Stimulated activated CD4-positive, alpha-beta T cell treated with anti-CD3 and anti-CD28 coated beads, Interleukin-12 subunit alpha, Interleukin-12 subunit beta, amount 100 ng/mL, for 24 hours (primary cell): ENCODE measurements at regions not wholly inside any gene's neighbourhood (a gene's known extent, or its start where the extent isn't known, plus 50 kb on each side); places are given as distances from the start of the nearest gene placed in this dataset.

Experiments
- DNase-seq, 2 experiments: peaks; one replicate each; pipeline ENCODE4 v3.0.0-alpha.2; 2020; ENCODE audit warnings: low read depth in 2 of 2

- DNase-seq, result no peak
Measured at GRCh38 chr5:175388531-175388930, 55.5 kb downstream of the DRD1 start.

GRCh38 chr5:175387144-175387543, 56.8 kb downstream of the DRD1 start:
- no peak for DNase-seq

GRCh38 chr5:175386526-175386925, 57.5 kb downstream of the DRD1 start:
- no peak for DNase-seq

GRCh38 chr5:175385691-175386362, 58.2 kb downstream of the DRD1 start:
- no peak for DNase-seq

GRCh38 chr5:175384724-175385552, 59.0 kb downstream of the DRD1 start:
- DNase-seq, result no peak

- no peak for DNase-seq
Measured at GRCh38 chr5:175383350-175383749, 60.6 kb downstream of the DRD1 start.

- no peak for DNase-seq
Measured at GRCh38 chr5:175382171-175382570, 61.8 kb downstream of the DRD1 start.

- DNase-seq, result no peak
Measured at GRCh38 chr5:175381130-175381529, 62.9 kb downstream of the DRD1 start.

- no peak for DNase-seq
Measured at GRCh38 chr5:175380701-175381100, 63.3 kb downstream of the DRD1 start.

GRCh38 chr5:175379867-175380266, 64.1 kb downstream of the DRD1 start:
- DNase-seq, result no peak

- no peak for DNase-seq
Measured at GRCh38 chr5:175378444-175379028, 65.4 kb downstream of the DRD1 start.

- DNase-seq, result no peak
Measured at GRCh38 chr5:175377816-175378215, 66.2 kb downstream of the DRD1 start.

GRCh38 chr5:175374166-175374875, 69.7 kb downstream of the DRD1 start:
- DNase-seq, result no peak

GRCh38 chr5:175365866-175366265, 78.1 kb downstream of the DRD1 start:
- DNase-seq, result no peak

- DNase-seq, result no peak
Measured at GRCh38 chr5:175363300-175363699, 80.7 kb downstream of the DRD1 start.

GRCh38 chr5:175357995-175358394, 86.0 kb downstream of the DRD1 start:
- DNase-seq, result no peak

- no peak for DNase-seq
Measured at GRCh38 chr5:175356428-175356827, 87.6 kb downstream of the DRD1 start.

GRCh38 chr5:175354964-175355363, 89.0 kb downstream of the DRD1 start:
- DNase-seq, result no peak

GRCh38 chr5:175353926-175354325, 90.1 kb downstream of the DRD1 start:
- no peak for DNase-seq

- DNase-seq, result no peak
Measured at GRCh38 chr5:175351897-175352590, 91.9 kb downstream of the DRD1 start.

GRCh38 chr5:175351126-175351525, 92.9 kb downstream of the DRD1 start:
- no peak for DNase-seq

GRCh38 chr5:175347931-175348330, 96.1 kb downstream of the DRD1 start:
- no peak for DNase-seq
